ENCODE measurements at regions not wholly inside any gene's neighbourhood (a gene's known extent, or its start where the extent isn't known, plus 50 kb on each side); places are given as distances from the start of the nearest gene placed in this dataset.
A peak's percentile ranks its signal among the peaks of the same experiment; 100 is the strongest.

GRCh38 chr18:77866351-77866750 lies 616.7 kb downstream of the GALR1 start:
- no peak for DNase-seq

GRCh38 chr18:77870199-77870598 lies 620.6 kb downstream of the GALR1 start:
- no peak for DNase-seq

GRCh38 chr18:77870894-77871293 lies 621.2 kb downstream of the GALR1 start:
- no peak for DNase-seq

- DNase-seq: no peak
Observed at GRCh38 chr18:77872166-77872565, 622.5 kb downstream of the GALR1 start.

GRCh38 chr18:77876319-77876865 lies 626.7 kb downstream of the GALR1 start:
- no peak for DNase-seq

GRCh38 chr18:77879829-77880228 lies 630.2 kb downstream of the GALR1 start:
- DNase-seq: no peak

GRCh38 chr18:77884454-77884853 lies 634.8 kb downstream of the GALR1 start:
- no peak for DNase-seq

- DNase-seq: no peak
Observed at GRCh38 chr18:77894060-77894459, 644.4 kb downstream of the GALR1 start.

GRCh38 chr18:77895250-77895649 lies 645.6 kb downstream of the GALR1 start:
- no peak for DNase-seq

- no peak for DNase-seq
Observed at GRCh38 chr18:77896586-77897252, 647.1 kb downstream of the GALR1 start.

GRCh38 chr18:77897606-77898005 lies 648.0 kb downstream of the GALR1 start:
- DNase-seq: no peak

GRCh38 chr18:77899972-77900754 lies 650.5 kb downstream of the GALR1 start:
- peak; percentile 11 for DNase-seq

- DNase-seq: no peak
Observed at GRCh38 chr18:77905011-77905410, 655.4 kb downstream of the GALR1 start.

GRCh38 chr18:77905449-77906055 lies 655.9 kb downstream of the GALR1 start:
- no peak for DNase-seq

GRCh38 chr18:77906103-77906892 lies 656.6 kb downstream of the GALR1 start:
- DNase-seq: no peak

GRCh38 chr18:77910347-77910746 lies 660.7 kb downstream of the GALR1 start:
- DNase-seq: no peak

- DNase-seq: no peak
Observed at GRCh38 chr18:77911971-77912605, 662.4 kb downstream of the GALR1 start.

GRCh38 chr18:77918730-77919129 lies 669.1 kb downstream of the GALR1 start:
- no peak for DNase-seq

GRCh38 chr18:77919923-77920322 lies 670.3 kb downstream of the GALR1 start:
- no peak for DNase-seq

GRCh38 chr18:77935342-77935741 lies 685.7 kb downstream of the GALR1 start:
- DNase-seq: no peak

- DNase-seq: no peak
Observed at GRCh38 chr18:77940566-77940965, 690.9 kb downstream of the GALR1 start.

GRCh38 chr18:77944533-77944932 lies 694.9 kb downstream of the GALR1 start:
- no peak for DNase-seq

Measured in NCI-H2171 treated with DMSO at 0.1 percent for 48 hours (cell line).